ENCODE measurements at regions not wholly inside any gene's neighbourhood (a gene's known extent, or its start where the extent isn't known, plus 50 kb on each side); places are given as distances from the start of the nearest gene placed in this dataset.

DNA sequence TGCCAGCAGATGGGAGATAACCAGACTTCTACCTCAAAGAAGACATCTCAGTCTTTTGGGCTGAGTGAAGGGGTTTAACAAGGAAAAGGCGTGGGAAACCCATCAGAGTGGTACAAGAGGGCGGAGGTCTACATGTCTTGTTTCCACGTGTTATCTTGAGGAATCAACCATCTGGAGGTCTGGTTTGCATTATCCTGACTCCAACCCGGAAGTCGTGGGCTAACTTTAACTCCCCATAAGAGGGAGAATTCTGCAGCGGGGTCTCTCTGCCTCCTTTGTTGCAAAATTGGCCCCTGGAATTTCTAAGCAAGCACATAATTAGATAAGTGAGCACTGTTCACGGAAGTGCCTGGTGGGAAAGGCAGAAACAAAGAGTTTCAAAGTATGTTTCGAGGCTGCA is 398.7 kb upstream of the C16orf82 start:
- WGBS (ENCODE audit: insufficient coverage): no CpG with 5 or more reads among the region's 8 CpGs
- peaks cover 0 to 10% of the 10 kb centered on the region in 2 experiments for H3K27me3 ChIP-seq (replicated peaks in 1 of 2; ENCODE audit: control insufficient read depth in 2 of 2, extremely low read depth in 1 of 2, insufficient read depth in 2 of 2, low read length in 1 of 2)
- no peak overlapping the region for H3K4me3 Mint-ChIP-seq
- CTCF ChIA-PET: no interaction called here
- H3K27ac Mint-ChIP-seq: no peak overlapping the region
- no peak for DNase-seq
- H3K27ac ChIP-seq (ENCODE audit: low read length): no peak overlapping the region
- peaks cover 0 to 8% (median 3%) of the 10 kb centered on the region in 3 donors for H3K4me1 Mint-ChIP-seq
- no peaks in the 10 kb centered on the region for H3K9me3 Mint-ChIP-seq
- H3K27me3 Mint-ChIP-seq: peaks cover 11% of the 10 kb centered on the region in 2 donors
- no peaks in the 10 kb centered on the region for H3K36me3 ChIP-seq (ENCODE audit: control insufficient read depth in 2 of 2, extremely low read depth in 1 of 2, insufficient read depth in 1 of 2, low read length in 1 of 2)
- no peak overlapping the region for H3K4me3 ChIP-seq (ENCODE audit: control insufficient read depth in 1 of 2, extremely low read depth in 1 of 2, low read length in 1 of 2)
- POLR2A ChIA-PET: no interaction called here
- H3K9me3 ChIP-seq: no peaks in the 10 kb centered on the region
- peaks cover 0 to 2% of the 10 kb centered on the region in 2 experiments for H3K4me1 ChIP-seq (ENCODE audit: control insufficient read depth in 1 of 2, extremely low read depth in 1 of 2, insufficient read depth in 2 of 2, low read length in 2 of 2)
- no peaks in the 10 kb centered on the region for H3K36me3 Mint-ChIP-seq
- ATAC-seq (replicated peaks in 1 of 4): no peak

DNA sequence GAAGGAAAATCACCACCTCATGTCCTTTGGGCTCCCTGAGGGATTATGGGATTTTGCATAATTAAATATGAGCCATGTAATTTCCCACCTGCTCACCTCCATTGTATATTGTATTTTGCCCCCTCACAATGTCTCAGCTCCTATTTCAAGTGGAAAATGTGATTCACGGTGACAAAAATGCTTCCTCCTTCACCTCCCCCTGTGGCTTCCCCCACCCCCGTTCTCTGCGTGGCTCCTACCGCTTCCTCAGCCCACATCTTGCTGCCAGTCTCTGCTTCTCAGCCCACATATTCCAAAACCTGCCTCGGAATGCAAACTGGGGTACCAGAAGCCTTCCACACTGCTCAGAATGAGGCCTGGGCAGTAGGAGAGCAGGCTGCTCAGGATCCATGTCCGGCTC is 394.5 kb upstream of the C16orf82 start:
- DNase-seq (no peak), ATAC-seq (replicated peaks in 1 of 4) (no peak)
- POLR2A ChIA-PET: no interaction called here
- Mint-ChIP-seq H3K4me1 (peaks cover 0 to 8% (median 3%) of the 10 kb centered on the region in 3 donors), H3K36me3 (no peaks in the 10 kb centered on the region), H3K4me3 (no peak overlapping the region), H3K27ac (no peak overlapping the region), H3K27me3 (peaks cover 0 to 1% of the 10 kb centered on the region in 2 donors), H3K9me3 (peaks cover 0 to 7% (median 0%) of the 10 kb centered on the region in 3 donors)
- Histone ChIP-seq H3K36me3 (ENCODE audit: control insufficient read depth in 2 of 2, extremely low read depth in 1 of 2, insufficient read depth in 1 of 2, low read length in 1 of 2) (no peaks in the 10 kb centered on the region), H3K27me3 (replicated peaks in 1 of 2; ENCODE audit: control insufficient read depth in 2 of 2, extremely low read depth in 1 of 2, insufficient read depth in 2 of 2, low read length in 1 of 2) (peaks cover 0 to 4% of the 10 kb centered on the region in 2 experiments), H3K27ac (ENCODE audit: low read length) (no peak overlapping the region), H3K4me1 (ENCODE audit: control insufficient read depth in 1 of 2, extremely low read depth in 1 of 2, insufficient read depth in 2 of 2, low read length in 2 of 2) (peaks cover 0 to 2% of the 10 kb centered on the region in 2 experiments), H3K4me3 (ENCODE audit: control insufficient read depth in 1 of 2, extremely low read depth in 1 of 2, low read length in 1 of 2) (no peak overlapping the region), H3K9me3 (no peaks in the 10 kb centered on the region)
- CTCF ChIA-PET: interaction anchor here in 1 of 2 donors (0.5 kb wide), 1 partner anchor 1195 kb away, joined by 3 read pairs; no protein-coding TSS in a partner anchor
- WGBS (ENCODE audit: insufficient coverage): 3% methylated on average over 5 of the region's 6 CpGs

DNA sequence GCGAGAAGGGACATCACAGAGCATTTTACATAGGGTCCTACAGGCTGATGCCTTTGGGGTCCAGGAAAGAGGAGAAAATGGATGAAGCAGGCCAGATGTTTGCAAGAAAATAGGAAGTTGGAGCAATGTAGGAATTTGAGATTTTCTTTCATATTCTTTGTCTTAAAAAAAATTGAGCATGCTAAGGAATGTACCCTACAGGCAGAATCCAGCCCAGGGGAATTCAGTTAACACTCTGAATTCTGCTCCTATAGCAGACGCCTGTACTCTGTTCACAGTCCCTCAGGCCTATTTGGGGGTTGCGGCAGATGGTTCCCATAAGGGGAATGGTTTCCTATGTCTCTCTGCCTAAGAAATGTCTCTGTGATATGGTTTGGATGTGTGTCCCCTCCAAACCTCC is 393.7 kb upstream of the C16orf82 start:
- Histone ChIP-seq H3K36me3 (ENCODE audit: control insufficient read depth in 2 of 2, extremely low read depth in 1 of 2, insufficient read depth in 1 of 2, low read length in 1 of 2) (no peaks in the 10 kb centered on the region), H3K4me1 (ENCODE audit: control insufficient read depth in 1 of 2, extremely low read depth in 1 of 2, insufficient read depth in 2 of 2, low read length in 2 of 2) (peaks cover 0 to 2% of the 10 kb centered on the region in 2 experiments), H3K27ac (ENCODE audit: low read length) (no peak overlapping the region), H3K4me3 (ENCODE audit: control insufficient read depth in 1 of 2, extremely low read depth in 1 of 2, low read length in 1 of 2) (no peak overlapping the region), H3K9me3 (no peaks in the 10 kb centered on the region), H3K27me3 (replicated peaks in 1 of 2; ENCODE audit: control insufficient read depth in 2 of 2, extremely low read depth in 1 of 2, insufficient read depth in 2 of 2, low read length in 1 of 2) (peaks cover 0 to 4% of the 10 kb centered on the region in 2 experiments)
- peaks cover 0 to 1% of the 10 kb centered on the region in 2 donors for H3K27me3 Mint-ChIP-seq
- H3K36me3 Mint-ChIP-seq: no peaks in the 10 kb centered on the region
- H3K27ac Mint-ChIP-seq: no peak overlapping the region
- ChIA-PET CTCF (no interaction called here), POLR2A (no interaction called here)
- ATAC-seq (replicated peaks in 1 of 4) (no peak), DNase-seq (no peak)
- no peak overlapping the region for H3K4me3 Mint-ChIP-seq
- no CpG with 5 or more reads among the region's 3 CpGs for WGBS (ENCODE audit: insufficient coverage)
- peaks cover 0 to 8% (median 3%) of the 10 kb centered on the region in 3 donors for H3K4me1 Mint-ChIP-seq
- H3K9me3 Mint-ChIP-seq: peaks cover 0 to 7% (median 0%) of the 10 kb centered on the region in 3 donors

DNA sequence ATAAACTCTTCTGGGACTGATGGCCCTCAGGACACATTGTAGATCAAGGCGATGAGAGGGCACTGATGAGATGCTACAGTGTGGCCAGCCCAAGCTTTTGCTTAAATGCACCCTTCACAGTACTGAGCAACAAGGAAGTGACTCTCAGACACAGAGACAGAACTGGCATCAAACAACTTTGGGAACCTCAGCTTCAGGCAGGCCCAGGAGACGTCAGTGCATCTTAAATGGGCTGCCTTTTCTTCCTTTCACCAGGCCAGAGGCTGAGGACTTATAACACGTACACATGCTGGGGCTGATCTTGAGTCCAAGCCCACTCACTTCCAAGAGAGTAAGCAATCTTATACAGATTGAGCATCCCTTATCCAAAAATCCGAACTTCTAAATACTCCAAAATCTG is 386.1 kb upstream of the C16orf82 start:
- Histone ChIP-seq H3K27ac (ENCODE audit: low read length) (no peak overlapping the region), H3K36me3 (ENCODE audit: control insufficient read depth in 2 of 2, extremely low read depth in 1 of 2, insufficient read depth in 1 of 2, low read length in 1 of 2) (no peaks in the 10 kb centered on the region), H3K9me3 (no peaks in the 10 kb centered on the region), H3K4me3 (ENCODE audit: control insufficient read depth in 1 of 2, extremely low read depth in 1 of 2, low read length in 1 of 2) (no peak overlapping the region), H3K4me1 (ENCODE audit: control insufficient read depth in 1 of 2, extremely low read depth in 1 of 2, insufficient read depth in 2 of 2, low read length in 2 of 2) (no peaks in the 10 kb centered on the region), H3K27me3 (replicated peaks in 1 of 2; ENCODE audit: control insufficient read depth in 2 of 2, extremely low read depth in 1 of 2, insufficient read depth in 2 of 2, low read length in 1 of 2) (peaks cover 0 to 3% of the 10 kb centered on the region in 2 experiments)
- DNase-seq: no peak
- no peak overlapping the region for H3K27ac Mint-ChIP-seq
- no peaks in the 10 kb centered on the region for H3K4me1 Mint-ChIP-seq
- no peaks in the 10 kb centered on the region for H3K27me3 Mint-ChIP-seq
- no peak overlapping the region for H3K4me3 Mint-ChIP-seq
- ChIA-PET CTCF (no interaction called here), POLR2A (no interaction called here)
- H3K36me3 Mint-ChIP-seq: no peaks in the 10 kb centered on the region
- WGBS (ENCODE audit: insufficient coverage): 59% methylated on average over 2 of the region's 4 CpGs
- H3K9me3 Mint-ChIP-seq: no peaks in the 10 kb centered on the region
- no peak for ATAC-seq (replicated peaks in 1 of 4)

DNA sequence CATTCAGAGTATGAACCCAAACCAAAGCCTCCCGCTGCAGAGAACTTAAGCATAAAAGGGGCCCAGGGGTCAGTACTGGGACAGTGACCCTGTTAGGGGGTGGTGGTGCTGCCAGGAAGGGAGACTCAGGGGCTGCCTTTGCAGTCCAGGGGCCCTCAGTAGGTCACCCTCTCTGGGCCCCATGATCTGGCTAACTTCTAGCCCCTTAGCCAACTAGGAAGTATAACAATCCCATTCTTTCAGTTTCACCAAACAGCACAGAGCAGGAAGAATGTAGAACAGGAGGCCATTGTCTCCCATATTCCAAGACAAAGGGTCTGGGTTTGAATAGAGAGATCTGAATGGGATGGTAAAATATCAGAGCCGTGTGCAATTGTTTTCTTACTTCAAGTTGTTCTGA is 378.6 kb upstream of the C16orf82 start:
- Histone ChIP-seq H3K27ac (ENCODE audit: low read length) (no peak overlapping the region), H3K9me3 (no peaks in the 10 kb centered on the region), H3K27me3 (replicated peaks in 1 of 2; ENCODE audit: control insufficient read depth in 2 of 2, extremely low read depth in 1 of 2, insufficient read depth in 2 of 2, low read length in 1 of 2) (peaks cover 0 to 3% of the 10 kb centered on the region in 2 experiments), H3K4me3 (ENCODE audit: control insufficient read depth in 1 of 2, extremely low read depth in 1 of 2, low read length in 1 of 2) (no peak overlapping the region), H3K4me1 (ENCODE audit: control insufficient read depth in 1 of 2, extremely low read depth in 1 of 2, insufficient read depth in 2 of 2, low read length in 2 of 2) (no peaks in the 10 kb centered on the region), H3K36me3 (ENCODE audit: control insufficient read depth in 2 of 2, extremely low read depth in 1 of 2, insufficient read depth in 1 of 2, low read length in 1 of 2) (no peaks in the 10 kb centered on the region)
- WGBS (ENCODE audit: insufficient coverage): no CpG with 5 or more reads among the region's 2 CpGs
- POLR2A ChIA-PET: no interaction called here
- H3K27me3 Mint-ChIP-seq: peaks cover 11 to 15% of the 10 kb centered on the region in 2 donors
- no peaks in the 10 kb centered on the region for H3K36me3 Mint-ChIP-seq
- no peak for ATAC-seq (replicated peaks in 1 of 4)
- no peak overlapping the region for H3K27ac Mint-ChIP-seq
- H3K4me1 Mint-ChIP-seq: no peaks in the 10 kb centered on the region
- peaks cover 0 to 3% (median 0%) of the 10 kb centered on the region in 3 donors for H3K9me3 Mint-ChIP-seq
- no peak overlapping the region for H3K4me3 Mint-ChIP-seq
- CTCF ChIA-PET: no interaction called here
- no peak for DNase-seq

DNA sequence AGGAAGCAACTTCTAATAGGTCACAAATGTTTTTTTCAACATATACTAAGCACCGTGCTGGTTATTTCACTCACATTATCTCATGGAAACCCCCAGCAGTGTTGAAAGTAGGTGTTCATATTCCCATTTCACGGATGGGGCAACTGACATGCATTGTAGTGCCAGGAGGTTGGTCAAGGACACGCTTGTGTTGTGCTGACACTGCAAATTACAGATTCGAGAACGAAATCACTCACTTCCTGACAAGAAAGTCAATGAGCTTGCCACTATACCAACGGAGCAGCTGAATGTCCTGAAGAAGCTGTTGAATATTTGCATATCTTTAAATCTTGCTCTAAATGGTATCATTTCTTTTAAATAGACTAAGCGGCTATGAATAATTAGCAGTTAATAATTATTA is 378.0 kb upstream of the C16orf82 start:
- DNase-seq (no peak), ATAC-seq (replicated peaks in 1 of 4) (no peak)
- H3K27me3 ChIP-seq (replicated peaks in 1 of 2; ENCODE audit: control insufficient read depth in 2 of 2, extremely low read depth in 1 of 2, insufficient read depth in 2 of 2, low read length in 1 of 2): peaks cover 0 to 3% of the 10 kb centered on the region in 2 experiments
- ChIA-PET POLR2A (no interaction called here), CTCF (no interaction called here)
- no peaks in the 10 kb centered on the region for H3K36me3 Mint-ChIP-seq
- H3K4me1 ChIP-seq (ENCODE audit: control insufficient read depth in 1 of 2, extremely low read depth in 1 of 2, insufficient read depth in 2 of 2, low read length in 2 of 2): no peaks in the 10 kb centered on the region
- no peak overlapping the region for H3K27ac Mint-ChIP-seq
- H3K9me3 Mint-ChIP-seq: peaks cover 0 to 3% (median 0%) of the 10 kb centered on the region in 3 donors
- H3K36me3 ChIP-seq (ENCODE audit: control insufficient read depth in 2 of 2, extremely low read depth in 1 of 2, insufficient read depth in 1 of 2, low read length in 1 of 2): no peaks in the 10 kb centered on the region
- 40% methylated on average over 1 of the region's 7 CpGs for WGBS (ENCODE audit: insufficient coverage)
- peaks cover 11 to 15% of the 10 kb centered on the region in 2 donors for H3K27me3 Mint-ChIP-seq
- H3K4me1 Mint-ChIP-seq: no peaks in the 10 kb centered on the region
- H3K4me3 Mint-ChIP-seq: no peak overlapping the region
- no peaks in the 10 kb centered on the region for H3K9me3 ChIP-seq
- H3K4me3 ChIP-seq (ENCODE audit: control insufficient read depth in 1 of 2, extremely low read depth in 1 of 2, low read length in 1 of 2): no peak overlapping the region
- no peak overlapping the region for H3K27ac ChIP-seq (ENCODE audit: low read length)

DNA sequence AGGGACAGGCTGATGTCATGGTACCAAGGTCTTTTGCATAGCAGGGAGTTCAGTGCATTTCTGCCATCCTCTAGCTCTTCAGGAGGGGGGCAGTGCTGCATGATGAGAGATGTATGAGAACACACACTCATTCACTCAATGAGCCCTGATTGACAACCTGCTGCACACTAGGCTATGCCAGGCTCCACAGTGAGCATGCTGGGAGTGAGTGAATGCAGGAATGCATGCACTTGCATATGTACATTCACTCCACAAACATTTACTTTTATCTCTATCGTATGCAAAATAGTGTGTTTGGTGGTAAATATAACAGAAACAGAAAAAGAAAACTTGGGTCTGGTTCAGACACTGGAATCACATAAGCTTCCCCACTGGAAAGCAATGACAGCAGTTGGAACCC is 374.1 kb upstream of the C16orf82 start:
- no CpG with 5 or more reads among the region's 1 CpG for WGBS (ENCODE audit: insufficient coverage)
- H3K27me3 Mint-ChIP-seq: peaks cover 8 to 15% of the 10 kb centered on the region in 2 donors
- Histone ChIP-seq H3K36me3 (ENCODE audit: control insufficient read depth in 2 of 2, extremely low read depth in 1 of 2, insufficient read depth in 1 of 2, low read length in 1 of 2) (no peaks in the 10 kb centered on the region), H3K27ac (ENCODE audit: low read length) (no peak overlapping the region), H3K4me1 (ENCODE audit: control insufficient read depth in 1 of 2, extremely low read depth in 1 of 2, insufficient read depth in 2 of 2, low read length in 2 of 2) (no peaks in the 10 kb centered on the region), H3K9me3 (no peaks in the 10 kb centered on the region), H3K4me3 (ENCODE audit: control insufficient read depth in 1 of 2, extremely low read depth in 1 of 2, low read length in 1 of 2) (no peak overlapping the region), H3K27me3 (replicated peaks in 1 of 2; ENCODE audit: control insufficient read depth in 2 of 2, extremely low read depth in 1 of 2, insufficient read depth in 2 of 2, low read length in 1 of 2) (peaks cover 0 to 9% of the 10 kb centered on the region in 2 experiments)
- no peak overlapping the region for H3K4me3 Mint-ChIP-seq
- DNase-seq: no peak
- no peaks in the 10 kb centered on the region for H3K9me3 Mint-ChIP-seq
- H3K27ac Mint-ChIP-seq: no peak overlapping the region
- ATAC-seq (replicated peaks in 1 of 4): no peak
- H3K36me3 Mint-ChIP-seq: no peaks in the 10 kb centered on the region
- ChIA-PET POLR2A (interaction anchor here in 1 of 2 donors (0.8 kb wide), 1 partner anchor 41 kb away, joined by 4 read pairs; no protein-coding TSS in a partner anchor), CTCF (no interaction called here)
- no peaks in the 10 kb centered on the region for H3K4me1 Mint-ChIP-seq
